HS-27A (cell line): ENCODE measurements at regions not wholly inside any gene's neighbourhood (a gene's known extent, or its start where the extent isn't known, plus 50 kb on each side); places are given as distances from the start of the nearest gene placed in this dataset.
"Not testable (repeated sequence)": the region's sequence is repeated elsewhere in the genome, so short reads cannot be mapped to it uniquely, and the experiment has no call there.

Experiments
- DNase-seq: peaks from one replicate; pipeline ENCODE4 v3.0.0-alpha.2; 2012; ENCODE audit warnings: low read depth, missing footprints

DNA sequence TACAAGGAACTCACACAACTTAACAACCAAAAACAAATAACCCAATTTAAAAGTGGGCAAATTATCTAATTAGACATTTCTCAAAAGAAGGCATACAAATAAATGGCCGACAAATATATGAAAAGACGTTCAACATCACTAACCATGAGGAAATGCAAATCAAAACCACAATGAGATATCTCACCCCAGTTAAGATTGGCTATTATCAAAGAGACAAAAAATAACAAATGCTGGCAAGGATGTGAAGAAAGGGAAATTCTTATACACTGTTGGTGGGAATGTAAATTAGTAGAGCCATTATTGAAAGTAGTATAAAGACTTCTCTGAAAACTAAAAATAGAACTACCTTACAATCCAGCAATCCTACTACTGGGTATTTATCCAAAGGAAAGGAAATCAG lies 96.7 kb upstream of the SIRPG start:
- DNase-seq = no peak

DNA sequence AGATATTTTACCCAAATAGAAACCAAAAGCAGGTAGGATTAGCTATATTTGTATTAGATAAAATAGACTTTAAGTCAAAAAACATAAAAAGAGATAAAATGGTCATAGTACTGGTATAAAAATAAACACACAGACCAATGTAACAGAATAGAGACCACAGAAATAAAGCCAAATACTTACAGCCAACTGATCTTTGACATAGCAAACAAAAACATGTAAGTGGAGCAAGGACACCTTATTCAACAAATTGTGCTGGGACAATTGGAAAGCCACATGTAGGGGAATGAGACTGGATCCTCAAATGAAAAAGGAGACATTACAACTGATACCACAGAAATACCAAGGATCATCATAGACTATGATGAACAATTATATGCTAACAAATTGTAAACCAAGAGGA lies 94.5 kb upstream of the SIRPG start:
- no peak for DNase-seq

- no peak for DNase-seq
These were observed 91.2 kb upstream of the SIRPG start for GRCh38 chr20:1748777-1749176.

DNA sequence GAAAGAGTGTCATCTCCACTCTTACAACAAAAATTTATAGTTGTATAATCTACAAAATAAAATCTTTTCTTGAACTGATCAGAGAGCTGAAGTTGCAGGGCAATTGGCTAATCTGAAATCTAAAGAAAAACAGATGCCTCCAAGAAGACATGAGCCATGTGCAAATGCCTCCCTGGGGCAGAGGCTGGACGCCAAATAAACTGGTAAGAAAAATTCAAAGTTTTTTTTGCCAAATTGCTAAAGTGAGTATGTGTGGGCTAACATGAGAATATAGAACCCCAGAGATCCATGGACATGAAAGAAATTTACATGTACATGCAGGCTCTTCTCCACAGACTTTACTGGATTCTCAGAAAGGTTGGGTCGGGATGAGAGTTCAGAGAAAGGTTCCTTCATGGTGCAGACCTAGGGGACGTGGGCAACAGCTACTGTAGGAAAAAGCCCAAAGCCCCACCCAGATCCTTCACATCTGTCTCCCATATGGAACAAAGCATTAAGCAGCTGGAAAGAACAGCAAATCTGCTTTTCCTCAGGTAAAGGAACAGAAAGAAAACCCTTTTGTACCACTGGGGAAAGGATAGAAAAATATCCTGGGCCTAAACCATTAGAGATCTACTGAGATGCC lies 90.5 kb upstream of the SIRPG start:
- DNase-seq = no peak

DNA sequence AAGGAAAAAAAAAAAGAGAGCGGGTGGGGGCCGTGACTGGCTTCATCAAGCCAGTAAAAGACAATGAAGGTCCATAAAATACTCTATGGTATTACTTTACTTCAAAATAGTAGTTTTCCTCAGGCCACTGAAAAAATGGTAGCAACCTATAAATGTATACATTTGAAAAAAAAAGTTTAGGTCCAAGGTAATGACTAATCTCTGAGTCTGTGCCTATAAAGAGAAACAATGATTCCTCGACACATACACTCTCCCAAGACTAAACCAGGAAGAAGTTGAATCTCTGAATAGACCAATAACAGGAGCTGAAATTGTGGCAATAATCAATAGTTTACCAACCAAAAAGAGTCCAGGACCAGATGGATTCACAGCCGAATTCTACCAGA lies 84.5 kb upstream of the SIRPG start:
- not testable (repeated sequence) for DNase-seq

- DNase-seq = no peak
These were observed 83.9 kb upstream of the SIRPG start for GRCh38 chr20:1741309-1742048.

GRCh38 chr20:1737134-1737533 lies 79.6 kb upstream of the SIRPG start:
- DNase-seq = no peak

GRCh38 chr20:1735417-1736089 lies 78.0 kb upstream of the SIRPG start:
- DNase-seq = no peak

GRCh38 chr20:1734269-1734858 lies 76.8 kb upstream of the SIRPG start:
- DNase-seq = no peak

GRCh38 chr20:1731828-1732375 lies 74.3 kb upstream of the SIRPG start:
- DNase-seq = not testable (repeated sequence)

DNA sequence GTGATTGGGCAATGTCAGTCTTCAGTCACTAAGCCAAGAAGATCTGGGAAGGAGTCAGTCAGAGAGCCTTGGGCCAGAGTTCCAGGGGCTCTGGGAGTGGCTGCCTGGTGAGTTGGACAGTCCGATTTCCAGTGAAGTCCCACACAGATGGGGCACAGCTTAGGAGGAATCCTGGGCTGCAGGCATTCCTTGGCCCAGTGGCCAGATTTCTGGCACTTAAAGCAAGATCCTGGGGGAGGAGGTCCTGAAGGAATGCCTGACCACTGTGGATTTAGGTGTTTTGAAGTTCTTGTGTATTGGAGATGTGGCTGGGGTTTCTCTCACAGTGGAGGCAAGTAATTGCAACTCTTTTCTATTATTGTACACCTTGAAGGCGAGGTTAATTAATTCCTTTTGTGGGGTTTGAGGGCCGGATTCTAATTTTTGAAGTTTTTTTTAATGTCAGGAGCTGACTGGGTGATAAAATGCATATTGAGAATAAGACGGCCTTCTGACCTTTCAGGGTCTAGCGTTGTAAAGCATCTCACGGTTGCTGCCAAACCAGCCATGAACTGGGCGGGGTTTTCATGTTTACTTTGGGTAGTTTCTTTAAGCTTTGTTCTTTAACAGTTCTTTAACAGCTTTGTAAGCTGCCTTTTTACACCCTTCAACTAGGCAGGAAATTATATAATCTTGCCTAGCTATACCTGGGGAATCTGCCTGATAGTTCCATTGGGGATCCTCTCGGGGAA lies 73.6 kb upstream of the SIRPG start:
- DNase-seq = not testable (repeated sequence)

DNA sequence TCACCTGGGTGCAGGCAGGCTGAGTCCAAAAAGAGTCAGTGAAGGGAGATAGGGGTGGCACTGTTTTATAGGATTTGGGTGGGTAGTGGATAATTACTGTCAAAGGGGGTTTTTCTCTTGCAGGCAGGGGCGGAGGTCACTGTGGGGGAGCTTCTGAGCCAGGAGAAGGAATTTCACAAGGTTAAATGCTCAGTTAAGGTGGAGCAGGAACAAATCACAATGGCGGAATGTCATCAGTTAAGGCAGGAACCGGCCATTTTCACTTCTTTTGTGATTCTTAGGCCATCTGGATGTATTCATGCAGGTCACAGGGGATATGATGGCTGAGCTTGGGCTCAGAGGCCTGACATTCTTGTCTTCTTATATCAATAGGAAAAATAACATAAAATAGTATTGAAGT lies 69.7 kb upstream of the SIRPG start:
- not testable (repeated sequence) for DNase-seq

DNA sequence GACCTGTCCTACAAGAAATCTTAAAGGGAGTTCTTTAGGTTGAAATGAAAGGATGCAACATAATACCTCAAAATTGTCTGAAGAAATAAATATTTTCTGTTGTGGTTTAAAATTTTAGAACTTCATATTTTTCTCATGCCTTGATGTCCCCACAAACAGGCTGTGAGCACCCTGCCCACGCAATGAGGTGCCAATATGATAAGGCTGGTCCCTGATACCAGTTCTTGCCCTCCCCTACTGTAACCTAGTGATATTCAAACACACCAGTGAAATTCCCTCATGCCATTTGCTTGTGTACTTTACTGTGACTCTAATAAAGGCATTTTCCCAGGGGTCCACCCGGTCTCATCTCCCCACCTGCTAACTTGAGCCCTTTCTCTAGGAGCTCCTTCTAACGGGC lies 67.3 kb upstream of the SIRPG start:
- no peak for DNase-seq

DNA sequence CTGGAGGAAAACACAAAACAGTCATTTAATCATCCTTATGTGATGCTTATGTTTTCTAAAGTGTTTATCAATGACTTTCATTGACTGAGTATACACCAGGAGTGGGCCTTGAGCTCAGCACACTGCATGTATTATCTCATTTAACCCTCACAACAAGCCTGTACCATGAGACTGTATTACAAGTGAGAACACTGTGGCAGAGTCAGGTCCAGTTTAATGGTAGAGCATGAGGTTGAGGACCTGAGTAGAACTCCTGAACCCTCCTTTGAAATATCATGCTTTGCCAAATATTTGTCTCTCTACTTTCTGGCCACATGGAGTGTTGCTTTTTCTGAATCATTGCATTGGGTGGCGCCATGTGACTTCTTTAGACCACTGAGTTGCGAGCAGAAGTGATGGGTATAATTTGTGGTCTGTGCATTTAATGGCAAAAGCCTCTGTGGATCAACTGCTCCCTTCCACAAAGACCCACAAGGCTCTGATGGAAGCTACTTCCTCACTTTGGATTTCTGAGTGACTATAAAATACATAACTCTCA lies 65.0 kb upstream of the SIRPG start:
- DNase-seq = no peak

GRCh38 chr20:1721687-1722512 lies 64.3 kb upstream of the SIRPG start:
- DNase-seq = no peak

DNA sequence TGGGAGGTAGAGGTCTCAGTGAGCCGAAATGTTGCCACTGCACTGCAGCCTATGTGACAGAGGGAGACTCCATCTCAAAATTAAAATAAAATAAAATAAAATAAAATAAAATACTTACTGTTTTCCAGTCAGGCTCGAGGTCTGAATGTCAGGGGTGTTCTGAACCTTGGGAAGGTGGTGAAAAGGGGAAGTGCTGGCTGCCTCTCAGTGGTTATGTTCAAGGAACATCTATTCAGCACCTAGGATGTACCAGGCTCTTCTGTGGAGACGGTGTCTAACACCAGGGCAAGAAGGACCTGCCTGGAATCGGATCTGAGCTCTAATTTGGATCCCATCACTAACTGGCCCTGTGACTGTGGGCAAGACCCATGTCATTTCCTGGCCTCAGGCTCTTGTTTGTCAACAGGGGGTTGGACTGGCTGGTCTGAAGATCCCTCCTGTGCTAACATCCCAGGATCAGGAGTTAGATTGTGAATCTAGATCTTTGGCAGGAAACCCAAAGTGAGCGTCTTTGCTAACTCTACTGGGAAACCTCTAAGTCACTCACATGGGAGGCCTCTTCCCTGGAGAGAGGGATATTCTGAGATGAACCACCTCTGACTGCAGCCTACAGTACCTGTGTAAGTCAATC lies 63.4 kb upstream of the SIRPG start:
- DNase-seq = no peak

GRCh38 chr20:1720226-1720625 lies 62.6 kb upstream of the SIRPG start:
- no peak for DNase-seq

DNA sequence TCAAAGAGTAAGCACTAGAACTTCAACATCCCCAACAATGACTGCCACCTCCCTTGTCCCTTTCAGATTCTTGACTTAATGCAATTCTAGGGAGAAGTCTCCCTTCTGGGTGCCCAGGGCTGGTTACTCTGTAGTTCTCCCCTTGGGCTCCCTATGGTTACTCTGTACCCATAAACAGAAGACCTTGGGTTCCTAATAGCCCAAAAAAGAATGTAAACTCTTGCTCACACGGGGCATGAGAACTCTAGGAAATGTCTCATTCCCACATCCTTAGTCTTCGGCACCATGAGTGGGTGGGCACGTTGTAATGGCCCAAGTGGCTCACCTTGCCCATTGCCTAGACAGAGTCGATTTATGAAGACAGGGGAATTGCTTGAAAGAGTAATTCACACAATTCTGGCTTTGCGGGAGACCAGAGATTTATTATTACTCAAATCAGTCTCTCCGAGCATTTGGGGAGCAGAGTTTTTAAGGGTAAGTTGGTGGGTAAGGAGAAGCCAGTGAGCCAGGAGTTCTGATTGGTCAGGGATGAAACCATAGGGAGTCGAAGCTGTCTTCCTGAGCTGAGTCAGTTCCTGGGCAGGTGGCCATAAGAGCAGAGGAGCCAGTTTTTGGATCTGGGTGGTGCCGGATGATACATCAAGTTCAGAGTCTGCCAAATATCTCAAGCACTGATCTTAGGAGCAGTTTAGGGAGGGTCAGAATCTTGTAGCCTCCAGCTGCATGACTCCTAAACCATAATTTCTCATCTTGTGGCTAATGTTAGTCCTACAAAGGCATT lies 61.2 kb upstream of the SIRPG start:
- DNase-seq = peak; percentile 11
